Glutamatergic neuron (in vitro differentiated cells): ENCODE measurements at regions not wholly inside any gene's neighbourhood (a gene's known extent, or its start where the extent isn't known, plus 50 kb on each side); places are given as distances from the start of the nearest gene placed in this dataset.
A peak's percentile ranks its signal among the peaks of the same experiment; 100 is the strongest.
"Not testable (repeated sequence)": the region's sequence is repeated elsewhere in the genome, so short reads cannot be mapped to it uniquely, and the experiment has no call there.

Source experiments
- DNase-seq: peaks from one replicate; pipeline ENCODE4 v3.0.0; 2022
- H3K27ac Mint-ChIP-seq: one replicate; pipeline ENCODE4 v1.8.0; 2020; ENCODE audit warnings: mild to moderate bottlenecking, mixed read lengths, inconsistent platforms; ENCODE audit not compliant: unreplicated experiment
- H3K27me3 Mint-ChIP-seq: one replicate; pipeline ENCODE4 v1.8.0; 2020; ENCODE audit warnings: mild to moderate bottlenecking, moderate library complexity, mixed read lengths, inconsistent platforms; ENCODE audit not compliant: unreplicated experiment
- H3K36me3 Mint-ChIP-seq: one replicate; pipeline ENCODE4 v1.8.0; 2020; ENCODE audit warnings: mild to moderate bottlenecking, mixed read lengths, inconsistent platforms; ENCODE audit not compliant: unreplicated experiment
- H3K4me1 Mint-ChIP-seq: one replicate; pipeline ENCODE4 v1.8.0; 2020; ENCODE audit warnings: mild to moderate bottlenecking, low read depth, mixed read lengths, inconsistent platforms; ENCODE audit not compliant: unreplicated experiment
- H3K4me3 Mint-ChIP-seq: one replicate; pipeline ENCODE4 v1.8.0; 2020; ENCODE audit warnings: mild to moderate bottlenecking, mixed read lengths, inconsistent platforms; ENCODE audit not compliant: unreplicated experiment
- H3K9me3 Mint-ChIP-seq: one replicate; pipeline ENCODE4 v1.8.0; 2020; ENCODE audit warnings: mild to moderate bottlenecking, moderate library complexity, mixed read lengths, inconsistent platforms; ENCODE audit not compliant: unreplicated experiment
- TF ChIP-seq, protein P1 (sequence below): fragments of 200-600 bp; sonication (generic); IDR thresholded peaks from one replicate; pipeline ENCODE4 v1.5.0; 2021; ENCODE audit not compliant: partially characterized antibody, unreplicated experiment

DNA sequence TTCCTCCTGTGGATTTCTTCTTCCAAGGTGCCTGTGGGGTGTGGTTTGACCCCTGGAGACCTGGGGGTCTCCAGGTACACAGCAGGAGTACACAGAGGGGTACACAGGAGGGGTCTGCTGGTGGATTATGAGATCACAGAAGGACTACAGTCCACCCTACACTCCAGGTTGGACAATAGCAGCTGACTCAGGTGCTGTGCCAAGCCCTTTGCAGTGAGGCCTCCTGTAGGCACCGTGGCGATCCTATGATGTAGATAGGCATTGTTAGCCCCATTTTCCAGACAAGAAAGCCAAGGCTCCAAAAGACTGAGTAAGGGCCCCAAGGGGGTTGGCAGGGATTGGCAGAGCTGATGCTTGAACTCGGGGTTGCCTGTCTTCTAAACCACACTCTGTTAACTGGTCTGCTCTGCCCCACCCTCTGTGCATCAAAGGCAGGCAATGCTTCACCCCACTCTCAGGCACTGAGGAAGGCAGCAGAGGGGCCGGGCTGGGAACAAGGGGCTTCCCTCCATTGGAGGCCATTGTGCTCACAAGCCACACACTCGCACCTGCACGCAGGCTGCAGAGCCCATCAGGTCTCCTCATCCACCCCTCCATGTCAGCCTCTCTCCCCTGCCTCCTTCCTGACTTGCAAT lies 77.5 kb upstream of the SIRPA start:
- TF ChIP-seq, protein P1, sequence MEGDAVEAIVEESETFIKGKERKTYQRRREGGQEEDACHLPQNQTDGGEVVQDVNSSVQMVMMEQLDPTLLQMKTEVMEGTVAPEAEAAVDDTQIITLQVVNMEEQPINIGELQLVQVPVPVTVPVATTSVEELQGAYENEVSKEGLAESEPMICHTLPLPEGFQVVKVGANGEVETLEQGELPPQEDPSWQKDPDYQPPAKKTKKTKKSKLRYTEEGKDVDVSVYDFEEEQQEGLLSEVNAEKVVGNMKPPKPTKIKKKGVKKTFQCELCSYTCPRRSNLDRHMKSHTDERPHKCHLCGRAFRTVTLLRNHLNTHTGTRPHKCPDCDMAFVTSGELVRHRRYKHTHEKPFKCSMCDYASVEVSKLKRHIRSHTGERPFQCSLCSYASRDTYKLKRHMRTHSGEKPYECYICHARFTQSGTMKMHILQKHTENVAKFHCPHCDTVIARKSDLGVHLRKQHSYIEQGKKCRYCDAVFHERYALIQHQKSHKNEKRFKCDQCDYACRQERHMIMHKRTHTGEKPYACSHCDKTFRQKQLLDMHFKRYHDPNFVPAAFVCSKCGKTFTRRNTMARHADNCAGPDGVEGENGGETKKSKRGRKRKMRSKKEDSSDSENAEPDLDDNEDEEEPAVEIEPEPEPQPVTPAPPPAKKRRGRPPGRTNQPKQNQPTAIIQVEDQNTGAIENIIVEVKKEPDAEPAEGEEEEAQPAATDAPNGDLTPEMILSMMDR = no peak
- no peak for DNase-seq
- peaks cover 11% of the 10 kb centered on the region for H3K9me3 Mint-ChIP-seq
- peak overlapping the region; percentile 23 for H3K4me3 Mint-ChIP-seq
- H3K27ac Mint-ChIP-seq = no peak overlapping the region
- no peaks in the 10 kb centered on the region for H3K4me1 Mint-ChIP-seq
- H3K36me3 Mint-ChIP-seq = peaks cover 4% of the 10 kb centered on the region
- peaks cover 17% of the 10 kb centered on the region for H3K27me3 Mint-ChIP-seq

DNA sequence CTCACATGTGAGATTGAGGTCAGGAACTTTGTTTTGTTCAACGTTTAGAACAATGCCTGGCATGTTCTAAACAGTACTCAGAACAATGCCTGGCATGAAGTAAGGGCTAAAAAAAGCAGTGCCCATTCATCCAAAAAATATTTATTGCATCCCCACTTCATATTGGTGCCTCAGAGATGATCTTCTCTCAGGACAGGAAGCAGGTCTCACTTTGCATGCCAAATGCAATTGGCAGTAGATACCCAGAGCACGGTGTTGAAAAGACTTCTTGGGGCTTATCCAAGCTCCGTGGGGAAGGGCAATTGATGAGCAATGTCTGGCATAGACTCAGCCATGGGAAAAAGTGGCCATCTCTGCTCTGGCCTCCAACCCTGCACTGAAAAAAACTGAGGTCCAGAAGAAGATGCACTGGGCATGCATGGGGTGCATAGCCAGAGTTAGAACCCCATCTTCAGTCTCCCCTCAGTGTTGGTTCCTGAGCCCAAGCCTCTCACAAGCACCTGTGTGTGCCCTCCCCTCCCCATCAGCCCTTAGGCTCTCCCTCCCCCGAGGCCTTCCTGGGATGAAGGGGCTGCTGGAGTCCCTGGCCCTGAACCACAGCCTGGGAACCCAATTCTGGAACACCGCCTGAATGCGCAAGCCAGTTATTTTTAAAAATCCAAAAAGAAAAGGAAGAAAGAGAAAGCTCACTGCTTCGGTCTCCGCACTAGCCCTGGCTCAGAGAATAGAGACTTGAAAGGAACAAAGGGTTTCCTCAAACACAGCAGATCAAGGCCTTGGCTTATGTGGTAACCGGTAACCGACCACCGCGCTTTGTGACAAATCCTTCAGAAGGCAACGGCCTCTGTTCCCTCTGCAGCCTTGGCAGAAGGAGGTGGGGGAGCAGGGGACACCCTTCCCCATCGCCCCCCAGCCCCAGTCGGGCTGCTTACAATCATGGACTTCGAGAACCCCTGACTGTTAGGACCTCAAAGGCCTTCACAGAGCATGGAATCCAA lies 78.5 kb upstream of the SIRPA start:
- DNase-seq = no peak

DNA sequence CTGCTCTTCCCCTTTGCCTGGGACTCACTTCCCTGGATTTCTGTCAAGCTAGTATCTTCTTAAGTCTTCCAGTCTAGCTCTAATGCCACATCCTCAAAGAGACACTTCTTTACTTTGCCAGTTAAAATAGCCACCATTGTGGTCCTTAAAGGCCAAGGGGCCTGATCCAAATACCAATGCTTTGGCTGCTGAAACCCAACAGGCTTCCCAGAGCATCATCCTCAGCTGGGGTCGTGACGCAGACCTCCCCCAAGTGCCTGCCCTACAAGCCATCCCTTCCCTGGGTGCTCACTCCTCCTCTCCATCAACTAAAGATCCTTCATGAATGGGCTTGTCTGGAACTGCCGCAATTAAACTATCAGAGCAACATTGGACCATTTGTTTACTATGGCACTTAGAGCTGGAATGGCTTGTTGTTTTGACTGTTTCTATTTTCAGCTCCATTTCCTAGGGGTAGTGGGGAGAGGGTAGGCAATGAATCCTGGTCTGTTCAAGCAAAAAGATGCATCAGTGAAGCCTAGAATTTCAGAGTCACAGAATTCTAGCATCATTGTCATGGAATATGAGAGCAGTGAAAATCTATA lies 79.6 kb upstream of the SIRPA start:
- H3K27ac Mint-ChIP-seq = no peak overlapping the region
- peaks cover 6% of the 10 kb centered on the region for H3K9me3 Mint-ChIP-seq
- H3K4me3 Mint-ChIP-seq = no peak overlapping the region
- H3K4me1 Mint-ChIP-seq = no peaks in the 10 kb centered on the region
- H3K27me3 Mint-ChIP-seq = peaks cover 21% of the 10 kb centered on the region
- TF ChIP-seq, protein P1 = no peak
- DNase-seq = no peak
- no peaks in the 10 kb centered on the region for H3K36me3 Mint-ChIP-seq

More for the DNA sequence above, 78.5 kb upstream of the SIRPA start:
- Mint-ChIP-seq H3K27me3 (peaks cover 17% of the 10 kb centered on the region), H3K36me3 (no peaks in the 10 kb centered on the region), H3K4me3 (no peak overlapping the region), H3K27ac (no peak overlapping the region), H3K4me1 (no peaks in the 10 kb centered on the region), H3K9me3 (peaks cover 8% of the 10 kb centered on the region)
- TF ChIP-seq, protein P1 = no peak

DNA sequence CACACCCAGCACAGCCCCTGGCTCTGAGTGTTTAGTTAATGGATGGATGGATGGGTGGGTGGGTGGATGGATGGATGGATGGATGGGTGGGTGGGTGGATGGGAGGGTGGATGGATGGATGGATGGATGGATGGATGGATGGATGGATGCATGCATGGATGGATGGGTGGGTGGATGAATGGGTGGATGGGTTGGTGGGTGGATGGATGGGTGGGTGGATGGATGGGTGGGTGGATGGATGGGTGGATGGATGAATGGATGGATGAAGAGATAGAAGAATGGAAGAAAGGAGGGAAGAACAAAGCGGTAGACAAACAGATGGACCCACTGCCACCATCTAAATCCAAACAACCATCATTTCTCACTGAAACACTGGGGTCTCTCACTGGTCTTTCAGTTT lies 80.3 kb upstream of the SIRPA start:
- H3K36me3 Mint-ChIP-seq, H3K4me3 Mint-ChIP-seq, H3K9me3 Mint-ChIP-seq, H3K4me1 Mint-ChIP-seq, DNase-seq, H3K27ac Mint-ChIP-seq: not testable (repeated sequence)
- H3K27me3 Mint-ChIP-seq = peaks cover 17% of the 10 kb centered on the region

DNA sequence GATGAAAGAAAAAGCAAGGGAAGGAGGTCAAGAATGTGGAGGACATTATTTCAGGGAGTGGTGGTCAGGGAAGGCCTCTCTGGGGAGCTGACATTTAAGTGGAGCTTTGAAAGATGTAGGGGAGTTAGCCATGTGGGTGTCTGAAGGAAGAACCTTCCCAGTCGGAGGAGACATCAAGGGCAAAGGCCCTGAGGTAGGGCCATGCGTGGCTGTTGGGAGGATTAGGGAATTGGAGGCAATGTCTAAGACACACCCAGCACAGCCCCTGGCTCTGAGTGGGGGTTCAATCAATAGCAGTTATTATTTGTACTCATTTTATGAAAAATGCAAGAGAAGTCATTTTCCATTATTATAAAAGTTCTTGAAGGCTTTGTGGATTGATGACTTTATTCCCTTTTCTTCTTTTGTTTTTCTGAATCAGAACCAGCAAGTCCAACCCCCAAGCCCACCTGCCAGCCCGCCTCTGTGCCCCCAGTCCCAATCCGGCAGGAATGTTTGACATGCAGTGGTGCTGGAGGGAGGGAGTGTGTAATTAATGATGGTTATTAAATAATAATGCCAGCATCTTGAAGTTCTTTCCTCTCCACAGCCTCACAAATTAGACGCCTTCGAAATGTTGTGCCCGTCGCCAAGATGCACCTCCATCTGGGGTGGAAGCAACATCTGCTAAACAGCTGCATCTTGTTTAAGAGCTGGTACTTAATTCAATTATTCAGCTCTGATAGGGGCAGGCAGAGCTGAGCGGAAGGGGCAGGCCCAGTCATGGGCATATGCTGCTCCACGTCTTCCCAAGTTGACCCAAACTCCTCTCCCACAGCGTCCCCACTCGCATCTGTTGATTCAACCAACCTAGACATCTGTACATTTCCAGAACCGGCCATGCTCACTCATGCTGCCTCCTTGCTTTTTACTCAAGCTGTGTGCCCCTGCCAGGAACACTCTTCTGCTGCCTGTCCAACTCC lies 81.3 kb upstream of the SIRPA start:
- no peaks in the 10 kb centered on the region for H3K36me3 Mint-ChIP-seq

More for the DNA sequence above, 81.3 kb upstream of the SIRPA start:
- DNase-seq = no peak
- H3K27ac Mint-ChIP-seq = no peak overlapping the region
- peaks cover 15% of the 10 kb centered on the region for H3K27me3 Mint-ChIP-seq
- TF ChIP-seq, protein P1 = no peak
- no peak overlapping the region for H3K4me3 Mint-ChIP-seq
- H3K4me1 Mint-ChIP-seq = no peaks in the 10 kb centered on the region
- H3K9me3 Mint-ChIP-seq = peaks cover 4% of the 10 kb centered on the region
